GM08714 (cell line): ENCODE measurements at regions not wholly inside any gene's neighbourhood (a gene's known extent, or its start where the extent isn't known, plus 50 kb on each side); places are given as distances from the start of the nearest gene placed in this dataset.
"Not testable (repeated sequence)": the region's sequence is repeated elsewhere in the genome, so short reads cannot be mapped to it uniquely, and the experiment has no call there.

Experiments
- H3K4me3 ChIP-seq: fragments of 200-500 bp; sonication (Bioruptor generic); 2 replicates; pipeline ENCODE4 v1.5.1; 2014; ENCODE audit warnings: mild to moderate bottlenecking, low read length, inconsistent platforms
- ZNF274 ChIP-seq: IDR thresholded peaks from 2 replicates; pipeline ENCODE4 v1.6.1; 2012; ENCODE audit warnings: mild to moderate bottlenecking, low read depth, low read length

DNA sequence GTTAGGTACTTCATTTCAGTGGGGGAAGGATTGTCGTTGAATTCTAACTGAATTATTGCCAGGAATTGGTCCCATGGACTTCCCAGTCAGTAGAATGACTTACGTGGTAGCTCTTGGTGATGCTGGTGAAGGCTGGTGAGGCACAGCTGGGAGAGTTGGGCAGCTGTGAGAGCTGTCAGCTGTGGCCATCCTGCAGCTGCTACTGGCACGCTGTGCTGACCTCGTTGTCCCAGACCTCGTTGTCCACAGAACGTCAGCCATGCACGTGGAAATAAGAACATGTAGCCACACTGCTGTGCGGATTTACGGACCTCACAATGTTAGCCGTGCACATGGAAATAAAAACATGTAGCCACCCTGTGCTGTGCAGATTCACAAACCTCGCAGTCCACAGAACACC is 102.3 kb downstream of the NPIPB11 start:
- no peak overlapping the region for H3K4me3 ChIP-seq
- TF ChIP-seq ZNF274, result no peak

DNA sequence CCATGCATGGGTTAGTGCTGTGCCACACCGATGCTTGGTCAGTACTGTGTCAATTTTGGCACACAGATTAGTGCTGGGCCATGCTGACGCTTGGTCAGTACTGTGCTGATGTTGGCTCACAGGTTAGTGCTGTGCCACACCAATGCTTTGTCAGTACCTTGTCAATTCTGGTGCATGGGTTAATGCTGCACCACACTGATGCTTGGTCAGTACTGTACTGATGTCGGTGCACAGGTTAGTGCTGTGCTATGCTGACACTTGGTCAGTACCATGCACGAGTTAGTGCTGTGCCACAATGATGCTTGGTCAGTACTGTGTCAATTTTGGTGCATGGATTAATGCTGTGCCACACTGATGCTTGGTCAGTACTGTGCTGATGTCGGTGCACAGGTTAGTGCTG is 103.0 kb downstream of the NPIPB11 start:
- H3K4me3 ChIP-seq, result no peak overlapping the region
- no peak for TF ChIP-seq ZNF274

DNA sequence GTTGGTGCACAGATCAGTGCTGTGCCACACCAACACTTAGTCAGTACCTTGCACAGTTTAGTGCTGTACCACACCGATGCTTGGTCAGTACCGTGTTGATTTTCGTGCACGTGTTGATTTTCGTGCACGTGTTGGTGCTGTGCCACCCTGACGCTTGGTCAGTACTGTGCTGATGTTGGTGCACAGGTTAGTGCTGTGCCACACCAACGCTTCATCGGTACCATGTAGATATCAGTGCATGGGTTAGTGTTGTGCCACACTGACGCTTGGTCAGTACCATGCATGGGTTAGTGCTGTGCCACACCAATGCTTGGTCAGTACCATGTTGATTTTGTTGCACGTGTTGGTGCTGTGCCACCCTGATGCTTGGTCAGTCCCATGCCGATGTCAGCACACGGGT is 103.5 kb downstream of the NPIPB11 start:
- no peak overlapping the region for H3K4me3 ChIP-seq
- no peak for TF ChIP-seq ZNF274

DNA sequence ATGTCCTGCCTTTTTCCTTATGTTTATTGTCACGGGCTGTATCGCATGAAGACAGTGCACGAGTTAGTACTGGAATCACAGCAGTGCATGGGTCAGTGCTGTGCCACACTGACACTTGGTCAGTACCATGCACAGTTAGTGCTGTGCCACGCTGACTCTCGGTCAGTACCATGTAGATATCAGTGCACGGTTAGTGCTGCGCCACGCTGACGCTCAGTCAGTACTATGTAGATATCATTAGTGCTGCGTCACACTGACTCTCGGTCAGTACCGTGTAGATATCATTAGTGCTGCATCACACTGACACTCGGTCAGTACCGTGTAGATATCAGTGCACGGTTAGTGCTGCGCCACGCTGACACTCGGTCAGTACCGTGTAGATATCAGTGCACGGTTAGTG is 104.1 kb downstream of the NPIPB11 start:
- H3K4me3 ChIP-seq, result not testable (repeated sequence)

DNA sequence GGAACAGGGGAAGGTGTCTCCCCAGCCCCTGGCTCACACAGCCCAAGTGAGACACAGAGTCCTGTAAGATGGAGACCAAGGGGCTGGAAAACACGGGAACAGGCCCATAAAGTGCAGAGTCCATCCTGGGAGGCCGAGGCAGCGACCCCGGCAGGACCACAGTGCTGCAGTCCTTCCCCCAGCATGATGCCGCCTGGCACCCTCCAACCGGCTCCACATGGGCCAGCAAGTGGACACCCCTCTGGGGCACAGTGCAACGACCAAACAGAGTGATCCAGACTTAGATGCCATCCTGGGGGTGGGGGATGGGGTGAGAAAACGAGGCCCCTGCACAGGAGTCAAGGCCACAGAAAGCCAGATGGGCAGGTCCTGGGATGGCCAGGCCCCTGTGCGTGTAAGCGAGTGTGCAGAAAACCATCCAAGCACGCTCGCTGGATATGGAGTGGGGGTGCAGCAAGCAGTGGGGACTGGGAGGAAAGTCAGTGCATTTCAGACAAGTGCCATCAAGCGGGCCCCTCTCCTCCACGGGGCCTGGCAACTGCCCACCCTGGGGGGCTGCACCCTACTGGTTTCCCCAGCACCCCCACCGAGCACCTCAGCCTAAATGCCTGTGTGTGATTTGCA is 104.7 kb downstream of the NPIPB11 start:
- H3K4me3 ChIP-seq, result not testable (repeated sequence)

DNA sequence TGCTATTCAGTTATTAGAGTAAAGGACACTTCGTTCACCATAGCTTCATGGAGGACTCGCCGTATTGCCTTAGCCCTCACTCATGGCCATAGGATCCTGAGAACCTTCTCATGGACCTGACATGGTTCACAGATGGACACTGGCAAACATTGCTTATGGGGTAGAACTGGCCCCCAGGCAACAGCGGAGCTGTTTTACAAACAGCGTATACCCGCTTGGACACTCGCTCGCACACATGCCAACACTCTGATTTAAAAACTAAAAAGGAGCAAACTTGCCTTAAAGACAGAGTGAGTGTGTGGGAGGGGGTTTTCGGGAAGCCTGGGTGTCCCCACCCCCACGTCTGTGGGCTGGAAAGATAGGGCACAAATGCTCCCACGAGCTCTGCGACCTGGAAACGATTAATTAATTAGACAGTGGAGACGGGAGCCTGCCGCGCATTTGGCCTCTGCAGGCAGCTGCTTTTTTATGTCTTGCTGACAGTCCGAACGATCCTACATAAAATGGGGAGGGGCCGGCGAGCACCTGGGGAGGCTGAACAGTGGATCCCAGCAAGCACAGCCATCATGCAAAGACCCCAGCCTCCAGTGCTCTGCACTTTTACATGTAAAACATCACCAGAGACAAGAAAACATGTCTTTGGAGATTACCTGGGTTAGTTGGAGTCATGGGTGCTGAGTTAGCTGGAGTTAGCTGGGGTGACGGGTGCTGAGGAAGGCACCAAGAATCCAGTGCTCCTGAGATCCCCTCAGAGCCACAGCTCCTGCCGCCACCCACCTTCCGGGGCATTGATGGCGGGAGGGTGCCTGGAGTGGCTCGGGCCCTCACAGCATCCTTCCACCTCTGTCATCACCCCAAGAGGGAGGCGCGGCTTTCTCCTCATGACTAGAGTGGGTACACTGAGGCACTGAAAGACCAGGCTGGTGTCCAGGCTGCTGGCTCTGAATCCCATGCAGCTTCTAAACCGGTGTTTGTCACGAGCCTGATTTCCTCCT is 105.7 kb downstream of the NPIPB11 start:
- H3K4me3 ChIP-seq, result not testable (repeated sequence)

DNA sequence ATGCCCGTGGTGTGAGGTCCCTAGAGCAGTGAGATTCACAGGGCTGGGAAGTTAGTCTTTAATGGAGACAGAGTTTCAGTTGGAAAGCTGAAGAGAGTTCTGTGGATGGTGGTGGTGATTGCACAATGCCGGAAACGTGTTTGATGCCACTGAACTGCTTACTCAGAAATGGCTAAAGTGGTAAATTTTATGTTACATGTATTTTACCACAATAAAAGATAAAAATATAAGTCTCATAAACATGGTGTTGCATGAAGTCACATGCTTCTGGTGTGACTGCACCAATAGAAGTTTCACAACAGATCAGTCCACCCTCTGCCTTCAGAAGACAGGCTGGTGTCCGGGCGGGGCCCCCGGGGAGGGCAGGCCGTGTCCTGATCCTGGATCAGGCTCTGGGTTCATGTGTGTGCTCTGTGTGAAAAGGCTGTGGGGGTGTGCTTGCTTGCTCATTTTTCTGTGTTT is 106.5 kb downstream of the NPIPB11 start:
- H3K4me3 ChIP-seq, result not testable (repeated sequence)

DNA sequence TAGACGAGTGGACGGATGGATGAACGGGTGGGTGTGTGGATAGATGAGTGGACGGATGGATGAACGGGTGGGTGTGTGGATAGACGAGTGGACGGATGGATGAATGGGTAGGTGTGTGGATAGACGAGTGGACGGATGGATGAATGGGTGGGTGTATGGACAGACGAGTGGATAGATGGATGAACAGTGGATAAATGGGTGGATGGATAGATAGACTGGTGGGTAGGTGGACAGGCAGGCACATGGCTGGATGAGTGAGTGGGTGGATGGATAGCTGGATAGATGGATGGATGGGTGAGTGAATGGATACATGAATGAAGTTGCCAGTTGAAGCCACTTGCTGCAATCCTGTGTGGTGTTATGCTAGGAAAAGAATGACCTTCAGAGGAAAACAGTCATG is 107.5 kb downstream of the NPIPB11 start:
- H3K4me3 ChIP-seq, result not testable (repeated sequence)

DNA sequence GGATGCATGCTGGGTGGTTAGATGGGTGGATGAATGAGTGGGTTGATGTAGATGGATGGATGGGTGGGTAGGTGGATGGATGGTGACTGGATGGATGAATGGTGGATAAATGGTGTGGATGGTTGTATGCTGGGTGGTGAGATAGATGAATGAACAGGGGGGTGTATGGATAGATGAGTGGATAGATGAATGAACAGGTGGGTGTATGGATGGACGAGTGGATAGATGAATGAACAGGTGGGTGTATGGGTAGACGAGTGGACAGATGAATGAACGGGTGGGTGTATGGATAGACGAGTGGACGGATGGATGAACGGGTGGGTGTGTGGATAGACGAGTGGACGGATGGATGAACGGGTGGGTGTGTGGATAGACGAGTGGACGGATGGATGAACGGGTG is 108.2 kb downstream of the NPIPB11 start:
- not testable (repeated sequence) for H3K4me3 ChIP-seq

DNA sequence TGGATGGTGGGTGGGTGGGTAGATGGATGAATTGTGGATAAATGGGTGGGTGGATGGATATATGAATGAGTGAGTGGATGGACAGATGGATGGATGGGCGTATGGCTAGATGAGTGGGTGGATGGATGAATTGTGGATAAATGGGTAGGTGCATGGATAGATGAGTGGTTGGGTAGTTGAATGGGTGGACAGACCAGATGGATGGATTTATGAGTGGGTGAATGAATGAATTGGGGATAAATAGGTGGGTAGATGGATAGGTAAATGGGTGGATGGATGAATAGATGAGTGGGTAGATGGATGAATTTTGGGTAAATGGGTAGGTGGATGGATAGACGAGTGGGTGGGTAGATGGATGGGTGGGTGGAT is 108.7 kb downstream of the NPIPB11 start:
- not testable (repeated sequence) for H3K4me3 ChIP-seq

DNA sequence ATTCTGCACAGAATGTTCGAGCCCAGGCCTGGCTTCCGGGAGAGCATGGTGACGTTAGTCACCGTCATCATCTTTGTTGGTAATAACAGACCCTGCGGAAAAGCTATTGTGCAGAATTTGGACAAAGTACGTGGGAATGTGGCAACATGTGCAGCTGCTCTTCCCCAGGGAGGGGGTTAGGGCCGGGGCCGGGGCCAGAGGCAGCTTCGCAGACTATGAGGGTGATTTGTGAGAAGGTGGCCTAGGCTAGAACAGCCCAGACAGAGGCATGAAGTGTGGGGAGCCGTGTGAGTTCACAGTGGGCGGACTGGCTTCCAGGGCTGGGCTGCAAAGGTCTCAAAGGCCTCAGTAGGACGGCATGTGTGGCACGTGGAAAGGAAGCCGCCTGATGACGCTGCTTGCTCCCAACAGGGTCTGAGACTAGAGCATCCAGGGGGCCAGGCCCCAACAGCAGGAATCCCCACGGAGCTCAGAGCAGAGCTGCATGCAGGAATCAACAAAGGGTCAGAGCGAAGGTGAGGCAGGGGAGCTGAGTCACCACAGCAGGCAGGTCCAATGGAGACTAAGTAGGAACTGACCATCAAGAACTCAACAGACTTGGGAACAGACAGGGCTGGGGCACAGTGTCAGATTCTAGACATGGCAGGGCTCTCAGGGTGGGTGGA is 109.2 kb downstream of the NPIPB11 start:
- not testable (repeated sequence) for H3K4me3 ChIP-seq

DNA sequence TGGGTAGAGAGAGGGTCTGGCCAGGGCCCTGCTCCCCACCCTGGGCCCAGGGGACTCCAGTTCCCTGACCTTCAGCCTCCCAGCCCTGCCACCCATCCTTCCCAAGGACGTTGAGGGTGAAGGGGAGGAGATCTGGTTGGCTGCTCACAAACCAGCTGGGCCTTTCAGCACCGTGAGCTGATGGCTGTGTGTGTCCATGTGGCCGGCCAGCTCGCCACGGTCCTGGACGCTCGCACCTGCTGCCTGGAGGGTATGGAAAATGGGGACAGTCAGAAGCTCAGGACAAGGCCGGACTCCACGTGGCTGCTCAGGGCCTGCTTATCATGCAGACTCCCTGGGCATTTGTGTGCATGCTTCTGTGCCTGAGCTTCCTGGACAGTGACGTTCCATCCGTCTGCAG is 110.3 kb downstream of the NPIPB11 start:
- not testable (repeated sequence) for H3K4me3 ChIP-seq

DNA sequence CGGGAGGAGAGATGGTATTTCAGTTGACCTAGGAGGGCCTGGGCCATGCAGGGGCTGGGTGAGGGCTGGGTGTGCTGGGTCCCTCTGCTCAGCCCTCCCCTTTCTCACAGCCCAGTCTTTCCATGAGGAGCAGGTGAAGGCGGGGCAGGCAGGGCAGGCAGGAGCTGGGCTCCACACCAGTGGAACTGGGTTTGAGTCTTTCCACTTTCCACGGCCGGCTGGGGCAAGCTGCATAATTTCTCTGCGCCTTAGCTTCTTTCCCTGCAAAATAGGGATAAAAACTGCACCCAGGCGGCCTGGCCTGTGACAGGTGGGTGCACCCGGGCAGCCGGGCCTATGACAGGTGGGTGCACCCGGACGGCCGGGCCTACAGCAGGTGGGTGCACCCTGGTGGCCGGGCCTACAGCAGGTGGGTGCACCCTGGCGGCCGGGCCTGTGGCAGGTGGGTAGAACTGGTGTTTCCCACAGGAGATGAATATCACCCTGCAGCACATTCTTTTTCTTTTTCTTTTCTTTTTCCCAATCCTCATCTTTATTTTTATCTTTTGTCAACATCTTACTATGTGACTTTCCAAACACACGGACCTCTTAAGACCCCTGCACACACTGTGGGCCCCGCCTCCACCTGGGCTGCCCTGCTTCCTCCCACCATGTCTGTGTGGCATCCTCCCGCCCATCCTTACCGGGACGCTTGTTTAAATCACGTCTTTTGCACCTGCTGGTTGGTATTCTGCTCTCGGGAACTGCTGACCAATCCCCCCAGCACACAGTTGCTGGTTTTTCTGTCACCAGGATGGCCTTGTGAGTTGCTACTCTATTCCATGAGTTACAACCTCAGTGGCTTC is 111.3 kb downstream of the NPIPB11 start:
- H3K4me3 ChIP-seq, result not testable (repeated sequence)

DNA sequence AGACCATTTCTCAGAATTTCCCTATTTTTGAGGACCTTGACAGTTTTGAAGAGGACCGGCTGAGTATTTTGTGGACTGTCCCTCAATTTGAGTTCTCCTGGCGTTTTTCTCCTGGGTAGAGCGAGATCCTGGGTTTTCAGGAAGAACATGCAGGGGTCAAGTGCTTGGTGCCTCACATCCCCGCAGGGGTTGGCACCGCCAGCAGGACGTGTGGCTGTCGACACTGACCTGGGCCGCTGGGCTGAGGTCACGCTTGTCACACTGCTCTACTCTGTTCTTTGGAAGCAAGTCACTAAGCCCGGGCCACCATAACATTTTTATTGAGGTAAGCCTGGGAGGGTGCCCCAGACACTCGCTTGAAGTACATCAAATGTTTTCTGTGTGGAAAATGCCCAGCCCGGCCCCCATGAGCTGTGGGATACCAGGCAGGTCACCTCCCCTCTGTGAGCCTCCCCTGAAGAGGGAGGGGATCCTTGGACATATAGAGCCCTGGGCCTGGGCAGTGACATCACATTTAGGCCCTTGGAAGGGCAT is 112.0 kb downstream of the NPIPB11 start:
- not testable (repeated sequence) for H3K4me3 ChIP-seq

DNA sequence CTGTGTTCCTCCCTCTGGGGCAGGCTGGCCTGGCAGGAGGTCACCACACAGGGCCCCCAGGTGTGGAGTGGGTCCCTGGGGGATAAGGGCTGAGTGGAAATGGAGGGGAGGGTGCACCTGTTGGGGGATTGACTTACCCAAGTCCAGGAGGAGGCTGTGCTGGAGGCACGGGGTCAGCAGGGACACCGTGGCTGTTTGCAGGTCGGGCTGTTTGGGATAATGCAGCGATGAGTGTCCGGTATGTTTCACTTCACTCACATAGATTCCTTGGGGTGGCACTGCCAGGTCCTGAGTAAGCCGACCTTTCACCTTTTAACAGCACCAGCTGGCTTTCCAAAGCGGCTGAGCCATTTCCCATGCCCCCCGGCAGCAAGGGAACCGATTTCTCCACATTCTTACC is 113.0 kb downstream of the NPIPB11 start:
- H3K4me3 ChIP-seq, result not testable (repeated sequence)

DNA sequence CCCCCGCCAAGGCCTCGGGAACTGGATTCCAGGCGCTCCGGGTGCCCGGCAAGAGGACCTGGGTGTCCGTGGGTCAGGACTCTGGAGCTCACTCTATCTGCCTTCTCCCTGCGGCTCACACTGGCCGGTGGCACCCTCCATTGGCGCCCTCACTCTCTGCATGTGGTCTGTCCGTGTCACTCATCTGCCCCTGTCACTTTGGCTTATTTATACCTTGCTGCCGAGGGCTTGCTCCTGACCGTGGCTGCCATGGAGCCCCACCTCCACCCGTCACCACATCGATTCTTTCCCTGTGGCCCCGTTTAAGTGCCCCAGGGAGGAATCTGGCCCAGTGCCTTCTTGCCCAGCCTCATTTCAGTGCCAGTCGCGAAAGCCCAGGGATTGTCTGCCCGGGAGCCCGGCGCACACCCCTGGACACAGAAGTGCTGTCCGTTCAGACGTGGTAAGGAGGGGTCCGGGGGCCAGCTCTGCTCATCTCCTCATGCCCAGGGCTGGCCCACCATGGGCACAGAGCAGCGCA is 113.5 kb downstream of the NPIPB11 start:
- not testable (repeated sequence) for H3K4me3 ChIP-seq

DNA sequence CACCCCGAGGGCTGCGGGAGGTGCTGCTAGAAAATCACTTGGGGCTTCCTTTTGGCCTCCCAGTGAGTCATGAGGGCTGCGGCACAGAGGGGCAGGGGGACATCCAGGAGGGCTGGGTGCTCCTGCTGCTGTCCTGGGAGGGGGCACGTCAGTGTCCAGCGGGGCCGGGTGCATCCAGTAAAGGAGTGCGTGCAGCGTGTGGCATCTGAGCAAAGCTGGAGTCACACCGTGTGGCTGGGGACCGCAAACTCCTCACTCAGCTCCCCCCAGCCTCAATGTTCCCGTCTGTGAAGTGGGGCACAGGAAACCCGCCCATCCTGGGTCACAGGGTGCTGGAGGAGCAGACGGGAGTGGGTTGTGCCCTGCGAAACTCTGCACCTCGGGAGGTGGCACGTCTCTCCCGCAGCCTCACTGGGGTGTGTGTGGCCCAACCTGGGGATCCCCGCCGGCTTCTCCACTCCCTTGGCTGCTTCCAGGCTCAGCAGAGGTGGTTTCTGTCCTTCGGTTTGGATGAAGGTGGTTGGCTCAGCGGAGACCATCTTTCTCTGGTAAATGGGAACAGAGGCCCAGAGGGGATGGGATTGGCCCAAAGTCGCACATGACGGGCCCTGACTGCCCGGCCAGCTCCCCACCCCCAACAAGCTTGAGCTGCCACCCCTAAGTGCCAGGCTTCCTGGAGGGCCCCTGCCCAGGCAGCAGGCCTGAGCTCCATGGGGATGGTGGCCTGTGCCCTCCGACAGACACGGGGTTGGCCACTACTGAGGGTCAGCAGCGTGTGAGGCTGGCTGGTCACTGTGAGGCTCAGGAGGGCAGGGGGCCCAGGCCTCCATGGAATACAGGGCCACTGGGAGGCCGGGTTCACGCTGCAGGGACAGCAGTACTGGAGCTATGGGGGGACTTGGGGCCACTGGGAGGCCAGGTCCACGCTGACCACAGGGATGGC is 114.9 kb downstream of the NPIPB11 start:
- H3K4me3 ChIP-seq, result not testable (repeated sequence)
